OCI-LY3 (cell line): ENCODE measurements at regions not wholly inside any gene's neighbourhood (a gene's known extent, or its start where the extent isn't known, plus 50 kb on each side); places are given as distances from the start of the nearest gene placed in this dataset.

ENCODE experiments used
- CTCF ChIP-seq: fragments of 200-600, 300-600 bp; sonication (generic); IDR thresholded peaks from 2 replicates; pipeline ENCODE4 v1.5.1; 2014; ENCODE audit warnings: antibody characterized with exemption, low read length, low read depth
- EZH2phosphoT487 ChIP-seq: fragments of 200-600 bp; shearing (Covaris generic); IDR thresholded peaks from 2 replicates; pipeline ENCODE4 v1.6.1; 2018; ENCODE audit warnings: antibody characterized with exemption, mixed run types, low read depth

- TF ChIP-seq CTCF, result no peak
- no peak for TF ChIP-seq EZH2phosphoT487
Measured at GRCh38 chr7:125573126-125573525, 643.5 kb upstream of the POT1 start.
